ENCODE measurements at regions not wholly inside any gene's neighbourhood (a gene's known extent, or its start where the extent isn't known, plus 50 kb on each side); places are given as distances from the start of the nearest gene placed in this dataset.
A peak's percentile ranks its signal among the peaks of the same experiment; 100 is the strongest.

DNA sequence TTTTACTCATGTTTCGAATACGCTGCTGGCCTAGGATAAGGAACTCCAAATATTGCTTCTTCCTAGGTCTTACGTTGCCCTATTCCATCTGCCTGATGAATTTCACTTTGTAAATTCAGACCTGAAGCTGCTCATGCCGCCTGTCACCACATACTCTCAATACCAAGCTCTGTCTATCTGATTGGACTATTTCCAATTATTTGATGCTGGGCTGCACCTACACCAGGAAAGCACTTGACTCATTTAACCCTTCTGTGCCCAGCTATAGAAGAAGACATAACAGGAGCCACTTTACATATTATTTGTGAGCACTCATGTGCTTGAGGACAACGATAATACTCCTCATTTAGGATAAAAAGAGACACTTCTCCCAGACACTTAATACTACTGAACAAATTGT is 1293.9 kb upstream of the LRRTM1 start:
- TF ChIP-seq, protein P1, sequence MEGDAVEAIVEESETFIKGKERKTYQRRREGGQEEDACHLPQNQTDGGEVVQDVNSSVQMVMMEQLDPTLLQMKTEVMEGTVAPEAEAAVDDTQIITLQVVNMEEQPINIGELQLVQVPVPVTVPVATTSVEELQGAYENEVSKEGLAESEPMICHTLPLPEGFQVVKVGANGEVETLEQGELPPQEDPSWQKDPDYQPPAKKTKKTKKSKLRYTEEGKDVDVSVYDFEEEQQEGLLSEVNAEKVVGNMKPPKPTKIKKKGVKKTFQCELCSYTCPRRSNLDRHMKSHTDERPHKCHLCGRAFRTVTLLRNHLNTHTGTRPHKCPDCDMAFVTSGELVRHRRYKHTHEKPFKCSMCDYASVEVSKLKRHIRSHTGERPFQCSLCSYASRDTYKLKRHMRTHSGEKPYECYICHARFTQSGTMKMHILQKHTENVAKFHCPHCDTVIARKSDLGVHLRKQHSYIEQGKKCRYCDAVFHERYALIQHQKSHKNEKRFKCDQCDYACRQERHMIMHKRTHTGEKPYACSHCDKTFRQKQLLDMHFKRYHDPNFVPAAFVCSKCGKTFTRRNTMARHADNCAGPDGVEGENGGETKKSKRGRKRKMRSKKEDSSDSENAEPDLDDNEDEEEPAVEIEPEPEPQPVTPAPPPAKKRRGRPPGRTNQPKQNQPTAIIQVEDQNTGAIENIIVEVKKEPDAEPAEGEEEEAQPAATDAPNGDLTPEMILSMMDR (conservative IDR thresholded peaks at IDR 0.05; ENCODE audit: low read depth, low read length), result no peak
- DNase-seq (ENCODE audit: low read depth), result peak; percentile 16
- H3K4me3 ChIP-seq (ENCODE audit: low read length), result no peak overlapping the region

GRCh38 chr2:81589406-81589805 is 1284.9 kb upstream of the LRRTM1 start:
- TF ChIP-seq, protein P1 (conservative IDR thresholded peaks at IDR 0.05; ENCODE audit: low read depth, low read length), result no peak
- no peak overlapping the region for H3K4me3 ChIP-seq (ENCODE audit: low read length)
- DNase-seq (ENCODE audit: low read depth), result no peak

GRCh38 chr2:81583311-81584108 is 1279.0 kb upstream of the LRRTM1 start:
- no peak overlapping the region for H3K4me3 ChIP-seq (ENCODE audit: low read length)
- DNase-seq (ENCODE audit: low read depth), result no peak
- TF ChIP-seq, protein P1 (conservative IDR thresholded peaks at IDR 0.05; ENCODE audit: low read depth, low read length), result no peak

DNA sequence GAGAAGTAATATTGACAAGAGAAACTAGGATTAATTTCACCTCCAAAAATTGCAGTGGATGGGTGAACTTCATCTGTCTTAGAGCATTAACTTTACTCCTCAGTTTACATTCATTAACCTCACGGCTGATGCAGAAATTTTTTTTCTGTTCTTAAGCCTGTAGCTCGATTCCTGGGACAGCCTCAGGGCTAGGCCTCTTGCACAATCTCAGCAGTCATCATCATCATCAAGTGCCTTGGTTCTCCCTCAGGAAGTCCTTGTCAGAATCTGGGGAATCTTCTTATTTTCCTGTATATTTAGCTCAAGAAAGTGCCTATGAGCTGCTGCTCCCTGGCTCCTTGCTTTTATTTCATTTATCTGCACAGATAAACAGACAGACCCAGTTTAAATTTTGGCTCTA is 1272.2 kb upstream of the LRRTM1 start:
- no peak for DNase-seq (ENCODE audit: low read depth)
- TF ChIP-seq, protein P1 (conservative IDR thresholded peaks at IDR 0.05; ENCODE audit: low read depth, low read length), result no peak
- no peak overlapping the region for H3K4me3 ChIP-seq (ENCODE audit: low read length)

DNA sequence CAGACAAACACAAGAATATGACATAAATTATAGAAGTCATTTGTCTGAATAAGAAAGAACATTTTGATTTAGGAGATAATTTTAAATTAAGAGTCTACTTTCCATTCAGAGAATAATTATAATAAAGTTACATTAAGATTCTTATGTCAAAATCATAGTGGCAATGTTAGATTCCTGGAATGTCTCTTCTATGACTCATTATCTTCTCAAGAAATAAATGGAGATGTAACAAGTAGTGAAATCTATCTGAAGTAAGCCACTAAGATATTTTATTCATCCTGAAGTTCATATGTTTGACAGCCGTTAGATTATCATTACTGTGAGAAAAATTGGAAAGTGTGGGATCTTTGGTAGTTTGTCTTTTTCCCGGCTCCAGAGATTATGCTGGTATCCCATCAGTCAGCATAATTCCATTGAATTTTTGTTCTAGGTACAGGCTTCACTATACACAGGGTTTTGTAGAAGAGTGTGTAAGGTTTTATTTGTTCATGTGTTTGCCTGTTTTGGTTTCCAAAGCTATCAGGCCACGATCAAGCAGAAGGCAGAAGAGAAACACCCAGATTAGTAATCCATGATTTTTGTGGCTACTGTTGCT is 1246.6 kb upstream of the LRRTM1 start:
- TF ChIP-seq, protein P1 (conservative IDR thresholded peaks at IDR 0.05; ENCODE audit: low read depth, low read length), result no peak
- no peak overlapping the region for H3K4me3 ChIP-seq (ENCODE audit: low read length)
- DNase-seq (ENCODE audit: low read depth), result peak; percentile 10

DNA sequence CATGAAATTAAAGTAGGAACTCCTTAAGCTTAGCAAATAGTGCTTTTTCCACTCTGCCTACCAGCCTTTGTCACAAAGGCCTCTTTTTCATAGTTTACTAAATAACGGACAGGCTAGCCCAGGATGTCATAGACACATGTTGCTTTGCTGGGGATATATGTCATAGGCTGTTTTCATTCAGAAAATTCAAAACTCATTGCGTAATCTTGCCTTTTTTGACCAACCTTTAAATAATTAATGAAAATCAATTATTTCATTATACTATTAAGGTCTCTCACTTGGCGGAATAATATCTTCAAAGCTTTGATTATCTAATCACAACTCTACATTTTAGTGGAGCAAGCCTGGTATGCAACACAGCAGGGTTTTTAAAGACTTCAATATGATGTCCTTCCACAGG is 1245.7 kb upstream of the LRRTM1 start:
- H3K4me3 ChIP-seq (ENCODE audit: low read length), result no peak overlapping the region
- TF ChIP-seq, protein P1 (conservative IDR thresholded peaks at IDR 0.05; ENCODE audit: low read depth, low read length), result no peak
- DNase-seq (ENCODE audit: low read depth), result no peak

- no peak for DNase-seq (ENCODE audit: low read depth)
- no peak overlapping the region for H3K4me3 ChIP-seq (ENCODE audit: low read length)
- TF ChIP-seq, protein P1 (conservative IDR thresholded peaks at IDR 0.05; ENCODE audit: low read depth, low read length), result no peak
Measured at GRCh38 chr2:81549646-81550045, 1245.1 kb upstream of the LRRTM1 start.
